ENCODE measurements at regions not wholly inside any gene's neighbourhood (a gene's known extent, or its start where the extent isn't known, plus 50 kb on each side); places are given as distances from the start of the nearest gene placed in this dataset.

DNA sequence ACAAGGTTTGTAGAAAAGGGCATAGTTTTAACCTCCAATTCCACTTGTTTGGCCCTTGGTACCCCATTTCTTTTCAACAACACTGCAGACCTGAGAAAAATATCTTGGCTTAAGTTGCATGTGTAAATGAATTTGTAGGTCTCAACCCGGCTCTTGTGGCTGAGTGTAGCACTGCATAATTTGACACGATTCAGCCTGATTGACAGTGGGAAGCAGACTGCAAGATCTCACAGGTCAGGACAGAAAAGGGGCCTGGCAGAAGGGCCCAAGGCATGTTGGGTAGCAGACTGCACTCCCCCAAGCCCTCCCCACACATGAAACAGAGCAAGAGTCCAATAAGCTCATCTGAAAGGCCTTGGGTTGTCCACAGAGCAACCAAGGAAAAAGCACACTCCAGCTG, 169.7 kb upstream of the SMARCA2 start:
- ChIA-PET POLR2A (no interaction called here), CTCF (interaction anchor here (1.0 to 10.3 kb wide), 2 partner anchors 9 to 24 kb away, joined by 3 to 76 read pairs; no protein-coding TSS in a partner anchor)
- no peak for TF ChIP-seq CTCF (IDR thresholded peaks at IDR 0.05; ENCODE audit: control extremely low read depth, extremely low read depth, low read depth, missing control alignments)
- DNase-seq (ENCODE audit: extremely low spot score): no peak

- ChIA-PET POLR2A (no interaction called here), CTCF (interaction anchor here (0.8 to 2.6 kb wide), 3 partner anchors 13 to 21 kb away, joined by 3 to 13 read pairs (median 7); no protein-coding TSS in a partner anchor)
- no peak for TF ChIP-seq CTCF (IDR thresholded peaks at IDR 0.05; ENCODE audit: control extremely low read depth, extremely low read depth, low read depth, missing control alignments)
- no peak for DNase-seq (ENCODE audit: extremely low spot score)
These were observed 159.4 kb upstream of the SMARCA2 start for GRCh38 chr9:1855726-1856125.

DNA sequence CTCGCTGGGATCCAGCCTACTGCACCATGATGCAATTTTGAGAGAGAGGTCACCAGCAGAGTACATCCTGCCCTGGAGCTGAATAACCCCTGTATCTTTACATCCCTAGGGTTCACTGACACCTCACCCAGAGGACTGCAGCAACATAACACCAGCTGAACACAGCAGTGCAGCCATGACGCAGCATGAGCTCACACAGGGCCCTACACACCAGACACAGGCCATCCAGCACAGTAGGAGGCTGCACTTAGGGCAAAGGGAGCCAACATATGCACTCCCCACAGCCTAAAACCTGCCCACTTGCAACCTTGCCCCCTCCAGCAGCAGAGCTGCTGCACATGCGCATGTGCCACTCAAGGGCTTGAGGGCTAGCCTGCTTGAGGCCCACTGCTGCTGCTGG, 157.3 kb upstream of the SMARCA2 start:
- ChIA-PET CTCF (interaction anchor here (2.5 to 2.6 kb wide), 2 partner anchors 11 to 20 kb away, joined by 7 to 13 read pairs; no protein-coding TSS in a partner anchor), POLR2A (no interaction called here)
- no peak for TF ChIP-seq CTCF (IDR thresholded peaks at IDR 0.05; ENCODE audit: control extremely low read depth, extremely low read depth, low read depth, missing control alignments)

DNA sequence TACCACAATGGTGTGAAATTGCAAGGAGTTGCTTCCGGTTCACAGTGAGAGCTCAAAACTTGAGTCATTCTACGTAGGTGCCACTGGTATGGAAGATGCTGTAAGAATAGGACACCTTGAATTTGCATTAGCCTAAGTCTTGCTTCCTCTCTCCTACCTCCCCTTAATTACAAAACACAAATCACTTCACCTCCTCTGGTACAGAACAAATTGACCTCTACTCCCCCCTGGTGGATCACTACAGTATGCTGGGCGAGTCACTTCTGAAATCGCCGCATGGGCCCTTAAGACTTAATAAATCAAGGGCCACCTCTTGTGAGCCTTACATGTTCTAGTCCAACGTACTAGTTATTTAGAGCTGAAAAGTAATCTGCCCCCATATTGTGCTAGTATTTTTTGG, 145.3 kb upstream of the SMARCA2 start:
- ChIA-PET CTCF (interaction anchor here (0.7 to 3.7 kb wide), 20 partner anchors 9 to 409 kb away, joined by 3 to 24 read pairs (median 4); no protein-coding TSS in a partner anchor), POLR2A (no interaction called here)
- no peak for DNase-seq (ENCODE audit: extremely low spot score)
- peak; percentile 67 for TF ChIP-seq CTCF (IDR thresholded peaks at IDR 0.05; ENCODE audit: control extremely low read depth, extremely low read depth, low read depth, missing control alignments)

More for the DNA sequence above, 157.3 kb upstream of the SMARCA2 start:
- no peak for DNase-seq (ENCODE audit: extremely low spot score)

GRCh38 chr9:1870915-1871314, 144.2 kb upstream of the SMARCA2 start:
- DNase-seq (ENCODE audit: extremely low spot score): no peak
- no peak for TF ChIP-seq CTCF (IDR thresholded peaks at IDR 0.05; ENCODE audit: control extremely low read depth, extremely low read depth, low read depth, missing control alignments)
- ChIA-PET POLR2A (no interaction called here), CTCF (interaction anchor here (0.9 to 1.8 kb wide), 6 partner anchors 10 to 410 kb away, joined by 3 to 7 read pairs (median 4); no protein-coding TSS in a partner anchor)

GRCh38 chr9:1871626-1872419, 143.3 kb upstream of the SMARCA2 start:
- TF ChIP-seq CTCF (IDR thresholded peaks at IDR 0.05; ENCODE audit: control extremely low read depth, extremely low read depth, low read depth, missing control alignments): no peak
- no peak for DNase-seq (ENCODE audit: extremely low spot score)
- ChIA-PET CTCF (interaction anchor here (0.7 to 1.8 kb wide), 8 partner anchors 9 to 411 kb away, joined by 3 to 7 read pairs (median 4); no protein-coding TSS in a partner anchor), POLR2A (no interaction called here)

Measured in GM10248 (cell line).